Natural killer cell (primary cell): ENCODE measurements at regions not wholly inside any gene's neighbourhood (a gene's known extent, or its start where the extent isn't known, plus 50 kb on each side); places are given as distances from the start of the nearest gene placed in this dataset.

Source experiments
- ATAC-seq, 3 donors: fragments of 150-1000 bp in 2 of 3; fragments of 200-7000 bp in 1 of 3; cut with Tn5 transposase; 1 replicate in 1 of 3; 2 replicates in 2 of 3; pipeline ENCODE4 v1.10.0; 2021; ENCODE audit warnings: mild to moderate bottlenecking in 2 of 3, moderate library complexity in 2 of 3
- DNase-seq, 2 donors: peaks; one replicate each; pipeline versions ENCODE4 v3.0.0 to v3.0.0-alpha.2; 2013 to 2021; ENCODE audit warnings: mixed read lengths in 1 of 2
- H3K27ac ChIP-seq: one replicate; pipeline ENCODE4 v1.5.1; 2013; ENCODE audit warnings: mild to moderate bottlenecking, low read length
- H3K27me3 ChIP-seq: one replicate; pipeline ENCODE4 v1.6.1; 2013; ENCODE audit warnings: low read length; ENCODE audit not compliant: control insufficient read depth, insufficient read depth
- H3K36me3 ChIP-seq: one replicate; pipeline ENCODE4 v1.6.1; 2013; ENCODE audit warnings: low read length; ENCODE audit not compliant: control insufficient read depth, insufficient read depth
- H3K4me1 ChIP-seq: one replicate; pipeline ENCODE4 v1.6.1; 2013; ENCODE audit warnings: low read length; ENCODE audit not compliant: control insufficient read depth, insufficient read depth
- H3K4me3 ChIP-seq: one replicate; pipeline ENCODE4 v1.5.1; 2013; ENCODE audit warnings: low read length
- H3K9me3 ChIP-seq: one replicate; pipeline ENCODE4 v1.6.1; 2013; ENCODE audit warnings: low read length; ENCODE audit not compliant: control insufficient read depth, insufficient read depth
- H3K27ac Mint-ChIP-seq, 2 donors: one replicate each; pipeline ENCODE4 v1.8.0; 2022; ENCODE audit warnings: mild to moderate bottlenecking in 2 of 2, mixed read lengths in 2 of 2, moderate library complexity in 1 of 2
- H3K27me3 Mint-ChIP-seq, 2 donors: one replicate each; pipeline ENCODE4 v1.8.0; 2022; ENCODE audit warnings: low read depth in 2 of 2, mixed read lengths in 2 of 2
- H3K36me3 Mint-ChIP-seq: one replicate; pipeline ENCODE4 v1.8.0; 2022; ENCODE audit warnings: mixed read lengths
- H3K4me1 Mint-ChIP-seq, 2 donors: one replicate each; pipeline ENCODE4 v1.8.0; 2022; ENCODE audit warnings: mixed read lengths in 2 of 2
- H3K4me3 Mint-ChIP-seq: one replicate; pipeline ENCODE4 v1.8.0; 2022; ENCODE audit warnings: mild to moderate bottlenecking, moderate library complexity, mixed read lengths
- H3K9me3 Mint-ChIP-seq, 2 donors: one replicate each; pipeline ENCODE4 v1.8.0; 2022; ENCODE audit warnings: mixed read lengths in 2 of 2
- WGBS: methylation state at CpG from one replicate; pipeline ENCODE4 v1.1.7; 2013; ENCODE audit warnings: missing lambda C conversion rate; ENCODE audit not compliant: insufficient coverage; 5-methylcytosine and 5-hydroxymethylcytosine counted together
- intact Hi-C: fragments of 100-400 bp; cut with micrococcal nuclease; formaldehyde crosslinking; loops from one replicate; pipeline ENCODE4 v1.14.2; 2022
- TF ChIP-seq, protein P1 (sequence below): fragments of 200-600 bp; IDR thresholded peaks from one replicate; pipeline ENCODE4 v1.8.0; 2022; ENCODE audit warnings: antibody characterized with exemption

DNA sequence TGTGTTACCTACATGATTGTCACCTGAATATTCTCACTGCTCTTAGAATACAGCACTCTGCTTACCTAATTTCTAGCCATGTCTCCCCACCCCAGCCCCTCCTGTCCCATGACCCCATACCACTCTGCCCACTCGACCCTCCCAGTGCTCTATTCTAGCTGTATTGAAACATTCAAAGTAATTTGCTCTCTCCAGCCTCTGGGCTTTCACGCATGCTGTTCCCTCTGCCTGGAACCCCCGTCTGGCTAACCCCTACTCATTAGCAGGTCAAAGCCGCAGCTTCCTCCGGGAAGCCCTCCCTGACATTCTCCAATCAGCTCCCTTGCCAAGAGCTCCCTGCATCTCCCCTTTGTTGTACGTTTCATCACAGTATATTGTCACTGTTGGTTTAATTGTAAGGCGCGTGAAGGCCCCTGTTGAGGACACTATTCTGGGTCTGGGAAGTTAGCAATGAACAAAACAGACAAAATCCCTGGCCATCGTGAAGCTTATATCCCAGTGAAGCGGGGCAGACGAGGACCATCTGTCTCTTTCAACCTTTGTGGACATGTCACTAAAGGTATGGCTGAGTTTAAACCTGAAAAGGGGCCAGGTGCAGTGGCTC lies 72.3 kb upstream of the LHX1 start:
- ATAC-seq: no peak
- H3K4me1 Mint-ChIP-seq: no peaks in the 10 kb centered on the region
- Histone ChIP-seq H3K9me3 (no peaks in the 10 kb centered on the region), H3K36me3 (no peaks in the 10 kb centered on the region), H3K4me1 (no peaks in the 10 kb centered on the region), H3K4me3 (no peak overlapping the region), H3K27me3 (no peaks in the 10 kb centered on the region), H3K27ac (no peak overlapping the region)
- H3K4me3 Mint-ChIP-seq: no peak overlapping the region
- intact Hi-C loops: no loop called here
- 77% methylated on average over 11 of the region's 11 CpGs for WGBS
- TF ChIP-seq, protein P1, sequence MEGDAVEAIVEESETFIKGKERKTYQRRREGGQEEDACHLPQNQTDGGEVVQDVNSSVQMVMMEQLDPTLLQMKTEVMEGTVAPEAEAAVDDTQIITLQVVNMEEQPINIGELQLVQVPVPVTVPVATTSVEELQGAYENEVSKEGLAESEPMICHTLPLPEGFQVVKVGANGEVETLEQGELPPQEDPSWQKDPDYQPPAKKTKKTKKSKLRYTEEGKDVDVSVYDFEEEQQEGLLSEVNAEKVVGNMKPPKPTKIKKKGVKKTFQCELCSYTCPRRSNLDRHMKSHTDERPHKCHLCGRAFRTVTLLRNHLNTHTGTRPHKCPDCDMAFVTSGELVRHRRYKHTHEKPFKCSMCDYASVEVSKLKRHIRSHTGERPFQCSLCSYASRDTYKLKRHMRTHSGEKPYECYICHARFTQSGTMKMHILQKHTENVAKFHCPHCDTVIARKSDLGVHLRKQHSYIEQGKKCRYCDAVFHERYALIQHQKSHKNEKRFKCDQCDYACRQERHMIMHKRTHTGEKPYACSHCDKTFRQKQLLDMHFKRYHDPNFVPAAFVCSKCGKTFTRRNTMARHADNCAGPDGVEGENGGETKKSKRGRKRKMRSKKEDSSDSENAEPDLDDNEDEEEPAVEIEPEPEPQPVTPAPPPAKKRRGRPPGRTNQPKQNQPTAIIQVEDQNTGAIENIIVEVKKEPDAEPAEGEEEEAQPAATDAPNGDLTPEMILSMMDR: no peak
- H3K27me3 Mint-ChIP-seq: peaks cover 0 to 2% of the 10 kb centered on the region in 2 donors
- DNase-seq: no peak
- no peak overlapping the region for H3K27ac Mint-ChIP-seq
- H3K36me3 Mint-ChIP-seq: no peaks in the 10 kb centered on the region
- H3K9me3 Mint-ChIP-seq: no peaks in the 10 kb centered on the region

DNA sequence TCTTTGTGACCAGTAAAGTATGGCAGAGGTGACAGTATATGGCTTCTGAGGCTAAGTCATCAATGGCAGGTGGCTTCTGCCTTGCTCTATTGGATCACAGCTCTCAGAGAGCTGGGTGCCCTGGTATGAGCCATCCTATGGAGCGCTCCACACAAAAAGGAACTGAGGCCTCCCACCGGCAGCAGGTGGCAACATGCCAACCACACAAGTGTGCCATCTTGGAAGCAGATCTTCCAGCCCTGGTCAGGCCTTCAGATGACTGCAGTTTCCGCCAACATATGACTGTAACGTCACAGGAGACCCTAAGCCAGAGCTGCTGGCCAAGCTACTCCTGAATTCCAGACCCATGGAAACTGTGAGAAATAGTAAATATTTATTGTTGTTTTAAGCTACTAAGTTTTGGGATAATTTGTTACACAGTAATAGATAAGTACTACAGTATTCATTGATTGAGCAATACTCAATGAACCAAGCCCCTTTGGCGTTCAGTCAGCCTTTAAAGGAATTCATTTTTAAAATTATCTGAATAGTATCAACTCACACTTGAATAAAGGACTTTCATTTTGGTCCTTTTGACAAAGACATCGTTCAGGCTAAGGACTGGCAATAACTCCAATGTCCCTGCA lies 69.4 kb upstream of the LHX1 start:
- intact Hi-C loops: no loop called here
- no peak for ATAC-seq
- Histone ChIP-seq H3K4me3 (no peak overlapping the region), H3K27ac (no peak overlapping the region), H3K27me3 (no peaks in the 10 kb centered on the region), H3K9me3 (no peaks in the 10 kb centered on the region), H3K36me3 (no peaks in the 10 kb centered on the region), H3K4me1 (no peaks in the 10 kb centered on the region)
- H3K4me3 Mint-ChIP-seq: no peak overlapping the region
- no peaks in the 10 kb centered on the region for H3K9me3 Mint-ChIP-seq
- no peak overlapping the region for H3K27ac Mint-ChIP-seq
- no peaks in the 10 kb centered on the region for H3K4me1 Mint-ChIP-seq
- TF ChIP-seq, protein P1: no peak
- H3K36me3 Mint-ChIP-seq: no peaks in the 10 kb centered on the region
- DNase-seq: no peak
- 83% methylated on average over 6 of the region's 6 CpGs for WGBS
- no peaks in the 10 kb centered on the region for H3K27me3 Mint-ChIP-seq

DNA sequence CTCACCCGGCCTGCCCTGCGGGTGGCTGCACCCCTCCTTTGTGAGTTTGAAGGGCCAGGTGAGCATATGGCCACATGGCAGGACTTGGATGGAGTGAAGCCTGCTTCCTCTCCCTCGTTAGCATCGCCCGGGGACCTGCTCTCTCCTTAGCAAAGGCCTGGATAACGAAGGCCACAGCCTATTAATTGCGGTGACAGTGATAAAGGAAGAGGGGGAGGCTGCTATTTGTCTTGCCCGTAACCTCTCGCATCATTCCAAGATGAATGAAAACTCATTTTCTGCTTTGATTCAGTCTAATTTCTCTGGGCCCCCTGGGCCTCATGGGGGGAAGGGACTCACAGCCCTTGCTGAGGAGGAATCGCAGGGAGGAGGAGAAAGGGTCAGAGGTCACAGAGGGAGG lies 68.5 kb upstream of the LHX1 start:
- no peaks in the 10 kb centered on the region for H3K36me3 ChIP-seq
- H3K27ac ChIP-seq: no peak overlapping the region
- H3K27ac Mint-ChIP-seq: no peak overlapping the region
- no peaks in the 10 kb centered on the region for H3K9me3 Mint-ChIP-seq
- DNase-seq (no peak), ATAC-seq (no peak)
- peaks cover 0 to 3% of the 10 kb centered on the region in 2 donors for H3K27me3 Mint-ChIP-seq
- H3K4me1 Mint-ChIP-seq: no peaks in the 10 kb centered on the region
- no peak overlapping the region for H3K4me3 Mint-ChIP-seq
- no peaks in the 10 kb centered on the region for H3K9me3 ChIP-seq
- WGBS: 90% methylated on average over 10 of the region's 10 CpGs
- intact Hi-C loops: no loop called here
- H3K36me3 Mint-ChIP-seq: no peaks in the 10 kb centered on the region
- no peak overlapping the region for H3K4me3 ChIP-seq
- no peaks in the 10 kb centered on the region for H3K4me1 ChIP-seq
- H3K27me3 ChIP-seq: no peaks in the 10 kb centered on the region
- TF ChIP-seq, protein P1: no peak

DNA sequence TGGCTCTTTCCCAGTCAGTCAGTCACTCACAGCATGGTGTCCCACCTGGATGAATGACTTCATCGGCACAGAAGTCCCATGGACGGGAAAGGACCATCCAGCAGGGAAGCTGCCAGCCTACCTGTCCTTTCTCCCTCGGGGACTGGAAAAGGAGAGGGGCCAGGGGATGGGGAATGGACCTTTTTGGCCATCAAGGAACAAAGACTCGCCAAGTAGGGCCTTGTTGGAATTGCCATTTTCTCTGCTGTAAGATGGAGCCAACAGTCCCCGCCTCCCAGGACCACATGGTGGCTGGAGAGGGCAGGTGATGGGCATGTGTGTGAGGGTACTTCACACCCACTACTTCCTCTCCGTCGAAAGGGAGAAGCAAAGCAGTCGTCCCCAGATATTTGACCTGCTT lies 67.8 kb upstream of the LHX1 start:
- TF ChIP-seq, protein P1: no peak
- H3K27ac Mint-ChIP-seq: no peak overlapping the region
- WGBS: 69% methylated on average over 8 of the region's 8 CpGs
- peaks cover 0 to 4% of the 10 kb centered on the region in 2 donors for H3K27me3 Mint-ChIP-seq
- no peak for DNase-seq
- no peaks in the 10 kb centered on the region for H3K9me3 Mint-ChIP-seq
- H3K4me3 Mint-ChIP-seq: no peak overlapping the region
- no peak overlapping the region for H3K27ac ChIP-seq
- H3K4me3 ChIP-seq: no peak overlapping the region
- no peaks in the 10 kb centered on the region for H3K9me3 ChIP-seq
- no peaks in the 10 kb centered on the region for H3K4me1 ChIP-seq
- no peaks in the 10 kb centered on the region for H3K4me1 Mint-ChIP-seq
- no peaks in the 10 kb centered on the region for H3K36me3 Mint-ChIP-seq
- no peaks in the 10 kb centered on the region for H3K36me3 ChIP-seq
- ATAC-seq: no peak
- H3K27me3 ChIP-seq: no peaks in the 10 kb centered on the region
- intact Hi-C loops: no loop called here
